ENCODE measurements at regions not wholly inside any gene's neighbourhood (a gene's known extent, or its start where the extent isn't known, plus 50 kb on each side); places are given as distances from the start of the nearest gene placed in this dataset.

GRCh38 chr6:74834967-74835366 is 370.9 kb downstream of the COL12A1 start:
- Mint-ChIP-seq H3K4me1 (ENCODE audit: low read depth) (no peaks in the 10 kb centered on the region), H3K4me3 (ENCODE audit: low read depth) (no peak overlapping the region), H3K9me3 (ENCODE audit: low read depth) (peaks cover 4% of the 10 kb centered on the region), H3K36me3 (ENCODE audit: insufficient read depth) (no peaks in the 10 kb centered on the region), H3K27ac (no peak overlapping the region), H3K27me3 (no peaks in the 10 kb centered on the region)
- TF ChIP-seq, protein P1, sequence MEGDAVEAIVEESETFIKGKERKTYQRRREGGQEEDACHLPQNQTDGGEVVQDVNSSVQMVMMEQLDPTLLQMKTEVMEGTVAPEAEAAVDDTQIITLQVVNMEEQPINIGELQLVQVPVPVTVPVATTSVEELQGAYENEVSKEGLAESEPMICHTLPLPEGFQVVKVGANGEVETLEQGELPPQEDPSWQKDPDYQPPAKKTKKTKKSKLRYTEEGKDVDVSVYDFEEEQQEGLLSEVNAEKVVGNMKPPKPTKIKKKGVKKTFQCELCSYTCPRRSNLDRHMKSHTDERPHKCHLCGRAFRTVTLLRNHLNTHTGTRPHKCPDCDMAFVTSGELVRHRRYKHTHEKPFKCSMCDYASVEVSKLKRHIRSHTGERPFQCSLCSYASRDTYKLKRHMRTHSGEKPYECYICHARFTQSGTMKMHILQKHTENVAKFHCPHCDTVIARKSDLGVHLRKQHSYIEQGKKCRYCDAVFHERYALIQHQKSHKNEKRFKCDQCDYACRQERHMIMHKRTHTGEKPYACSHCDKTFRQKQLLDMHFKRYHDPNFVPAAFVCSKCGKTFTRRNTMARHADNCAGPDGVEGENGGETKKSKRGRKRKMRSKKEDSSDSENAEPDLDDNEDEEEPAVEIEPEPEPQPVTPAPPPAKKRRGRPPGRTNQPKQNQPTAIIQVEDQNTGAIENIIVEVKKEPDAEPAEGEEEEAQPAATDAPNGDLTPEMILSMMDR (IDR thresholded peaks at IDR 0.05; ENCODE audit: unreplicated experiment): no peak
- no peak for DNase-seq (ENCODE audit: low spot score, unreplicated experiment)

DNA sequence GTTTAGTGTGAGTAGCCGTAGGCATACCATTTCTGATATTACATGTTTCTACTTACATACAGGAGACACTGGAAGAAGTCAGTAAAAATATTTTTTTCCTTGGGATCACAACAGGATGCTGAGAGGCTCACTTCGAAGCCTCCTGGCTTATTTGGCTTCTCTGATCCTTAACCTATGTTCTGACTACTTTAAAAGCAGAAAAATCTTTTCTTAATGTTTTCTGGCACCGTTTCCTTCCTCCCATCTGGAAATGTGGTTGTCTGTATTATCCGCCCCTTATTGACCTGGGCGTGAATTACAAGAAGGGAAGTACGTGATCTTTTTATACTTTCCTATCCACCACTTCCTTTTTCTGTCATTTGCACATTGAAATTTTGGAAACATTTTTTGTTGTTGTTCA is 379.6 kb downstream of the COL12A1 start:
- peaks cover 14% of the 10 kb centered on the region for H3K9me3 Mint-ChIP-seq (ENCODE audit: low read depth)
- no peak for DNase-seq (ENCODE audit: low spot score, unreplicated experiment)
- H3K27ac Mint-ChIP-seq: no peak overlapping the region
- TF ChIP-seq, protein P1 (IDR thresholded peaks at IDR 0.05; ENCODE audit: unreplicated experiment): no peak
- H3K4me1 Mint-ChIP-seq (ENCODE audit: low read depth): no peaks in the 10 kb centered on the region
- no peaks in the 10 kb centered on the region for H3K36me3 Mint-ChIP-seq (ENCODE audit: insufficient read depth)
- no peak overlapping the region for H3K4me3 Mint-ChIP-seq (ENCODE audit: low read depth)
- H3K27me3 Mint-ChIP-seq: no peaks in the 10 kb centered on the region

DNA sequence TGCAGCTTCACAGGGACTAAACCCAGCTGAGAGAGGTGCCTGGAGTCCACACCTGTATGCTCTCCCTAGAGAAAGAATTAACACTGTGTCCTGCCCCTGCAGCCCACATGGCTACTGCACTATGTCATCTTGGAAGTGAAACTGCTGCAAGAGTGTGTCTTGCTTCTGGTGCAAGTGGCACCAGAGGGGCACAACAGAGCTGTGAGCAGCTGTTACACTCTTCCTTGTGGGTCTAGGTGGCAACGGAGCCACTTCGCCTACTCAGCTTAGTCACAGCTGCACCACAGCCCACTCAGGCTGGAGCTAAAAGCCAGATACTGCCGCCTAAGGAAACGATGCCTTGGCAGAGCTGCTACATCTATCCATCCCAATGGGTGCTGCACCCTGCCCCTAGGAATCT is 391.4 kb downstream of the COL12A1 start:
- TF ChIP-seq, protein P1 (IDR thresholded peaks at IDR 0.05; ENCODE audit: unreplicated experiment): no peak
- H3K4me1 Mint-ChIP-seq (ENCODE audit: low read depth): no peaks in the 10 kb centered on the region
- no peak for DNase-seq (ENCODE audit: low spot score, unreplicated experiment)
- H3K27ac Mint-ChIP-seq: no peak overlapping the region
- H3K36me3 Mint-ChIP-seq (ENCODE audit: insufficient read depth): peaks cover 3% of the 10 kb centered on the region
- H3K9me3 Mint-ChIP-seq (ENCODE audit: low read depth): peaks cover 23% of the 10 kb centered on the region
- H3K27me3 Mint-ChIP-seq: no peaks in the 10 kb centered on the region
- no peak overlapping the region for H3K4me3 Mint-ChIP-seq (ENCODE audit: low read depth)

GRCh38 chr6:74807674-74808073 is 398.2 kb downstream of the COL12A1 start:
- Mint-ChIP-seq H3K27ac (no peak overlapping the region), H3K27me3 (no peaks in the 10 kb centered on the region), H3K36me3 (ENCODE audit: insufficient read depth) (no peaks in the 10 kb centered on the region), H3K4me1 (ENCODE audit: low read depth) (no peaks in the 10 kb centered on the region), H3K4me3 (ENCODE audit: low read depth) (no peak overlapping the region), H3K9me3 (ENCODE audit: low read depth) (no peaks in the 10 kb centered on the region)
- TF ChIP-seq, protein P1 (IDR thresholded peaks at IDR 0.05; ENCODE audit: unreplicated experiment): no peak
- DNase-seq (ENCODE audit: low spot score, unreplicated experiment): no peak

DNA sequence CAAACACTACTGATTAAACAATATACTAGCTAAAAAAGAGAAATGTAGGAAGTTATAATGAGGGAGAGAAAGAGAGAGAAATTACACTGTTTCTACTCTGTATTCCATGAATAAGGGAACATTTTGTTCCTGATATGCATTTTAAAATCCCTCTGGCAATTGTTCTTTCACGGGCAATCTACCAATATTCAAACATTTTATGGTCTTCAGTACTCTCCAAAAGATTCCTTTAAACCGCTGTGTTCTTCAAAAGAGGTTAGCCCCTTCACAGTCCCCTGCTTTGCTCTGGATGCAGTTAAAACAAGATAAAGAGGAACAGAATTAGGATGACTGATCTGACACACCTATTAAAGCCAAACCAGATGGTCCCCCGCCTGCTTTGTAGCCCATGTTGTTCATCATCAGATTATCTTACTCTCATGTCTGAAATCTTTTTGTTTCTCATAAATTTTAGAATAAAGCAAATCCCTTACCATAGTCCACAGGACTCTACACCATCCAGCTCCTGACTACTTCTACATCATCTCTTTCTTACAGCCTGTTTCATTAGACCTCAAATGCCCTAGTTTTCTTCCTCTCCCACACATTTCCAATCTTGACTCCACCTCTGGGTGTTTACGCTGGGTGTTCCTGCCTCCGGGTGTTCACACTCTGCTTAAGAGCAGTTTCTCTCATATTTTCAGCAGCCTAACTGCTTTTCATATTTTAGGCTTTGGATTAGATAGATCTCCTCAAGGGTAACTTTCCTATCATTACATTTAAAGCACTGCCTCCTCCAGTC is 399.7 kb downstream of the COL12A1 start:
- Mint-ChIP-seq H3K27ac (no peak overlapping the region), H3K36me3 (ENCODE audit: insufficient read depth) (no peaks in the 10 kb centered on the region), H3K4me1 (ENCODE audit: low read depth) (no peaks in the 10 kb centered on the region), H3K27me3 (no peaks in the 10 kb centered on the region), H3K4me3 (ENCODE audit: low read depth) (no peak overlapping the region), H3K9me3 (ENCODE audit: low read depth) (peaks cover 5% of the 10 kb centered on the region)
- TF ChIP-seq, protein P1 (IDR thresholded peaks at IDR 0.05; ENCODE audit: unreplicated experiment): no peak
- no peak for DNase-seq (ENCODE audit: low spot score, unreplicated experiment)
